BJ (cell line): ENCODE measurements at regions not wholly inside any gene's neighbourhood (a gene's known extent, or its start where the extent isn't known, plus 50 kb on each side); places are given as distances from the start of the nearest gene placed in this dataset.

ENCODE experiments used
- CTCF ChIA-PET: fragments of 350-600 bp; formaldehyde crosslinking; extraction: SDS; loops from one replicate; lab custom pipeline; 2021; ENCODE audit warnings: antibody characterized with exemption, inconsistent platforms; lab: Yijun Ruan, JAX
- POLR2A ChIA-PET: fragments of 300-600 bp; sonication (Branson Sonifier 250); formaldehyde crosslinking; extraction: SDS; loops from one replicate; lab custom pipeline; 2021; ENCODE audit warnings: antibody characterized with exemption; lab: Charles Lee
- DNase-seq: peaks from one replicate; pipeline ENCODE4 v3.0.0-alpha.2; 2011; ENCODE audit warnings: low read depth
- H3K27me3 ChIP-seq: 2 replicates; pipeline ENCODE4 v1.6.0; 2011; ENCODE audit warnings: low read length; ENCODE audit not compliant: control insufficient read depth, insufficient read depth
- H3K36me3 ChIP-seq: 2 replicates; pipeline ENCODE4 v1.5.1; 2011; ENCODE audit warnings: low read length; ENCODE audit not compliant: control insufficient read depth, insufficient read depth
- H3K4me3 ChIP-seq: 2 replicates; pipeline ENCODE4 v1.5.1; 2011; ENCODE audit warnings: low read depth, mild to moderate bottlenecking, control low read depth, low read length
- TF ChIP-seq, protein P1 (sequence below): IDR thresholded peaks from 2 replicates; pipeline ENCODE4 v1.5.1; 2011; ENCODE audit warnings: low read depth, mild to moderate bottlenecking, control low read depth, inconsistent platforms, low read length, moderate library complexity; ENCODE audit not compliant: insufficient read depth

DNA sequence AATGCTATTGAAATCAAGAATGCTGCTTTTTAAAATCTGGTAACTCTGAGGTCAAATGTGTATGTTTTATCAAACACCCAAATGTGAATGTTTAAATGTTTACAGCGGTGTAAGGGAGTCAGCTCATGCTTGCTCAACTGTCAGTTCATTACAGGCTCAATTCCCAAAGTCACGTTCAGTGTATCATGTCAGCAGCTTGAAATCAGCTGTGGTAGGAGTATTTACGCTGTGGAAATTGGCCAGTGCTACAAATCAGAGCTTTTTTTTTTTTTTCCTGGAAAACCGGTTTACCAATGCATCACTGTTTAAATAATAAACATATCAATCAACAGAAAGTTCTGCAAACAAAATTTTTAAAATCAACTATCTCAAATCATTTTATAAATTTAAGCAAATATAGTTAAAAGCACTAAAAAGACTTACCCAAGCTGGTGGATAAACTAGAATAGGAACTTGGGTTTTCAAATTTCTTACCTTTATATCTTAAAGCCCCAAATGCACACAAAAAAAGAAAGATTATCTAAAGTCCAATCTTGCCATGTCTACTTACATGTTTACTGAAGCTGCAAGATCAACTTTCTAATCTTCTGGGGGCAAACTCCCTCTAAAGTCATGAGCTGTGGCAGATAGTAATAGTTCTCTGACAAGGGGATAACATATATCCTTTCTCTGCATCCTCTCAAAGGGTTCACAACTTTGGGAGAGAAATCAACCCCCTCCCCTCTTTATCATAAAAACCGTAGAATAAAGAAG is 57.6 kb upstream of the GRAMD2B start:
- DNase-seq: no peak
- ChIA-PET POLR2A (interaction anchor here (0.5 to 0.6 kb wide), 2 partner anchors 72 to 123 kb away, joined by 3 read pairs; no protein-coding TSS in a partner anchor), CTCF (interaction anchor here (0.7 to 1.4 kb wide), 3 partner anchors 19 to 134 kb away, joined by 3 to 4 read pairs (median 3); no protein-coding TSS in a partner anchor)

DNA sequence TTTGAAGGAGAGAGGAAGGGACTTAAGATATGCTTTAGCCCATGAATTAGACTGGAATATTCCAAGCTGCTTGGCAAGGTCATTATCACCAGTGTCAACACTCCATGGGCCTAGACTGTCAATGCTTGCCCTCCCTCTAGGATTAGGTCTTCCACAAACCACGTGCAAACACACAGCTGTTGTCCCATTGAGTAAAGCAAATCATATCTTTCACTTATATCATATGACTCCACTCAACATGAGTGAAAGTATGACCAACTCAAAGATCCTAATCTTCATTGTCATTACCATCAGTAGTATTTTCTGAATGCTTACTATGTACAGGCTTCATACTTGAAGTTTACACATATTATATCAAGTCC is 57.0 kb upstream of the GRAMD2B start:
- Histone ChIP-seq H3K27me3 (no peaks in the 10 kb centered on the region), H3K36me3 (no peaks in the 10 kb centered on the region), H3K4me3 (no peak overlapping the region)
- no peak for DNase-seq
- POLR2A ChIA-PET: interaction anchor here (0.6 kb wide), 1 partner anchor 72 kb away, joined by 3 read pairs; no protein-coding TSS in a partner anchor
- TF ChIP-seq, protein P1, sequence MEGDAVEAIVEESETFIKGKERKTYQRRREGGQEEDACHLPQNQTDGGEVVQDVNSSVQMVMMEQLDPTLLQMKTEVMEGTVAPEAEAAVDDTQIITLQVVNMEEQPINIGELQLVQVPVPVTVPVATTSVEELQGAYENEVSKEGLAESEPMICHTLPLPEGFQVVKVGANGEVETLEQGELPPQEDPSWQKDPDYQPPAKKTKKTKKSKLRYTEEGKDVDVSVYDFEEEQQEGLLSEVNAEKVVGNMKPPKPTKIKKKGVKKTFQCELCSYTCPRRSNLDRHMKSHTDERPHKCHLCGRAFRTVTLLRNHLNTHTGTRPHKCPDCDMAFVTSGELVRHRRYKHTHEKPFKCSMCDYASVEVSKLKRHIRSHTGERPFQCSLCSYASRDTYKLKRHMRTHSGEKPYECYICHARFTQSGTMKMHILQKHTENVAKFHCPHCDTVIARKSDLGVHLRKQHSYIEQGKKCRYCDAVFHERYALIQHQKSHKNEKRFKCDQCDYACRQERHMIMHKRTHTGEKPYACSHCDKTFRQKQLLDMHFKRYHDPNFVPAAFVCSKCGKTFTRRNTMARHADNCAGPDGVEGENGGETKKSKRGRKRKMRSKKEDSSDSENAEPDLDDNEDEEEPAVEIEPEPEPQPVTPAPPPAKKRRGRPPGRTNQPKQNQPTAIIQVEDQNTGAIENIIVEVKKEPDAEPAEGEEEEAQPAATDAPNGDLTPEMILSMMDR: no peak
- CTCF ChIA-PET: interaction anchor here (0.7 to 1.4 kb wide), 3 partner anchors 18 to 134 kb away, joined by 3 to 4 read pairs (median 3); no protein-coding TSS in a partner anchor

More for the DNA sequence above, 57.6 kb upstream of the GRAMD2B start:
- Histone ChIP-seq H3K27me3 (no peaks in the 10 kb centered on the region), H3K4me3 (no peak overlapping the region), H3K36me3 (no peaks in the 10 kb centered on the region)
- TF ChIP-seq, protein P1: no peak

DNA sequence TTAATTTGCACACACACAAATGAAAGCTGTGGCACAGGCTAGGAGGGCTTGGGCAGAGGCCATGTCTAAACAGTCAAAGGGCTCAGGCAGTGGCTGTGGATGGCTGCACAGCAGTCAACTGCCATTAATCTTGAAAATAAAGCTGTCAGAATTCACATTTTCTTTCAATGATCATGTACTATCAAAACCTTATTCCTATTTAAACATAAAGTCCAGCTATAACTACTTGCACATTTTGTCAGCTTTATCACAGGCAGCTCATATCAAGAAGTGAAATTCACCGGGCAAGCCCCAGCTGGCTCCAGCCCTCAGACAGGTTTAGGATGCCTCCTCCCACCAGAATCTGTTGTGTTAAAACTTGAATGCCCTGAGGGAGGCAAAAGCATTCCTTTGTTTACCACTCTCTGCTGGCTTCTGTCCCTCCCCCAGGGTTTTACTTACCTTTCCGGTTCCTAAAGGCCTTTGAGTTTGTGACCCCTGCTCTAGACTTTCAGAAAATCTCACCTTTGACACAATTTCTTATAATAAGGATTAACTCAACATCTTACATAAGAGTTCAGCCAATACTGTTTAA is 54.9 kb upstream of the GRAMD2B start:
- DNase-seq: no peak
- ChIA-PET POLR2A (interaction anchor here (0.8 kb wide), 1 partner anchor 10 kb away, joined by 3 read pairs; no protein-coding TSS in a partner anchor), CTCF (interaction anchor here (0.5 kb wide), 1 partner anchor 19 kb away, joined by 3 read pairs; no protein-coding TSS in a partner anchor)

DNA sequence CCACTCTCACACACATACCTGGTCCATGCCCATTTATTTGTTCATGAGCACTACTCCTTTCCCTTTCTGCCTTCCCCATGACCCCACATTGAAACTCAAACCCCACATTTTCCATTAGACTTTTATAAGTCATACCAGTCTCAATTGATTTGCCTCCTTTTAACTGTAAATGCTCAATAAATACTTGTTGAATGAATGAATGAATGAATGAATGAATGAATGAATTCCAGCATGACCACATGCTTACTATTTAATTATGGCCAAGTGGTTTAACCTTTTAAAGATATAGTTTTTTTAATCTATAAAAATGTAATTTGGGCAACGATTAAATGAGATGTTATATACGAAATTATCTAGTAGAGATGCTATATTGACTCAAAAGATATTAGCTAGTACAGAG is 54.1 kb upstream of the GRAMD2B start:
- H3K36me3 ChIP-seq: no peaks in the 10 kb centered on the region
- TF ChIP-seq, protein P1: no peak
- POLR2A ChIA-PET: no interaction called here
- H3K27me3 ChIP-seq: no peaks in the 10 kb centered on the region
- CTCF ChIA-PET: interaction anchor here (1.1 to 1.4 kb wide), 3 partner anchors 11 to 131 kb away, joined by 3 to 4 read pairs (median 3); no protein-coding TSS in a partner anchor
- no peak overlapping the region for H3K4me3 ChIP-seq
- DNase-seq: no peak

More for the DNA sequence above, 54.9 kb upstream of the GRAMD2B start:
- TF ChIP-seq, protein P1: no peak
- Histone ChIP-seq H3K27me3 (no peaks in the 10 kb centered on the region), H3K4me3 (no peak overlapping the region), H3K36me3 (no peaks in the 10 kb centered on the region)
